Prostate gland (tissue), 2 donors: ENCODE measurements at regions not wholly inside any gene's neighbourhood (a gene's known extent, or its start where the extent isn't known, plus 50 kb on each side); places are given as distances from the start of the nearest gene placed in this dataset.

Experiments
- DNase-seq: peaks from one replicate; pipeline ENCODE4 v3.0.0-alpha.2; 2019; ENCODE audit warnings: low spot score
- H3K27ac ChIP-seq, 2 donors: fragments of 200-600 bp; sonication (generic); 2 replicates each; pipeline ENCODE4 v1.5.1; 2017 to 2019
- H3K27me3 ChIP-seq: fragments of 200-600 bp; sonication (generic); replicated peaks from 2 replicates; pipeline ENCODE4 v1.5.1; 2019; ENCODE audit not compliant: insufficient read depth
- H3K36me3 ChIP-seq, 2 donors: fragments of 200-600 bp; sonication (generic); 1 replicate in 1 of 2; 2 replicates in 1 of 2; pipeline versions ENCODE4 v1.5.1 to v1.8.1; 2017 to 2019
- H3K4me1 ChIP-seq: fragments of 200-600 bp; sonication (generic); replicated peaks from 2 replicates; pipeline ENCODE4 v1.5.1; 2019
- H3K4me3 ChIP-seq, 2 donors: fragments of 200-600 bp; sonication (generic); 2 replicates each; pipeline ENCODE4 v1.5.1; 2017 to 2019
- H3K9me3 ChIP-seq: fragments of 200-600 bp; sonication (generic); 2 replicates; pipeline ENCODE4 v1.5.1; 2017
- POLR2A ChIP-seq: fragments of 450-650 bp; IDR thresholded peaks from one replicate; pipeline ENCODE4 v1.6.1; 2016; ENCODE audit warnings: antibody characterized with exemption, mild to moderate bottlenecking
- POLR2AphosphoS5 ChIP-seq: sonication (generic); formaldehyde crosslinking; IDR thresholded peaks from one replicate; pipeline ENCODE4 v1.6.1; 2017; ENCODE audit warnings: antibody characterized with exemption
- WGBS: methylation state at CpG from one replicate; pipeline ENCODE4 v1.1.5; 2018; 5-methylcytosine and 5-hydroxymethylcytosine counted together
- intact Hi-C: fragments of 100-400 bp; cut with DNase I; formaldehyde crosslinking; loops from one replicate; pipeline ENCODE4 v1.14.2; 2022
- TF ChIP-seq, protein P1 (sequence below), 4 experiments: fragments of 200-600 bp in 2 of 4; fragments of 450-650 bp in 2 of 4; sonication (generic) in 2 of 4; IDR thresholded peaks; 1 replicate in 3 of 4; 2 replicates in 1 of 4; pipeline ENCODE4 v1.5.1; 2016 to 2019; ENCODE audit warnings: antibody characterized with exemption in 4 of 4, mild to moderate bottlenecking in 2 of 4, moderate library complexity in 2 of 4

DNA sequence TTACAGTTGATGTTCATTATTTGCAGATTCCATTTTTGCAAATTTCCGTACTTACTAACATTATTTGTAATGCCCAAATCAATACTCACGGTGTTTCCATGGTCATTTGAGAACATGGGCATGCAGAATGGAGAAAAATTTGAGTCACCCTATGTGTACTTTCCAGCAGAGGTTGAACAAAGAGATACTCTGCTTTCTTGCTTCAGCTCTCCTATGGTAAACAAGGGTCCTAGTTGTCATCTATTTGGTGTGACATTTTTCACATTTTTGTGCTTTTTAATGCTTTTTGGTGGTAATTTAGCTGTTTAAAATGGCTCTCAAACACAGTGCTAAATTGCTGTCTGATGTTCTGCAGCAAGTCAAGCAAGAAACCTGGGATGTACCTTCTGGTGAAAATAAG, 444.4 kb upstream of the CELF4 start:
- intact Hi-C loops, result no loop called here
- H3K4me3 ChIP-seq, result no peak overlapping the region
- H3K27ac ChIP-seq, result no peak overlapping the region
- H3K36me3 ChIP-seq, result no peaks in the 10 kb centered on the region
- no peaks in the 10 kb centered on the region for H3K9me3 ChIP-seq
- no peaks in the 10 kb centered on the region for H3K27me3 ChIP-seq
- H3K4me1 ChIP-seq, result no peaks in the 10 kb centered on the region
- WGBS, result 86% methylated on average over 2 of the region's 2 CpGs
- DNase-seq, result no peak
- TF ChIP-seq POLR2A, result no peak
- TF ChIP-seq, protein P1, sequence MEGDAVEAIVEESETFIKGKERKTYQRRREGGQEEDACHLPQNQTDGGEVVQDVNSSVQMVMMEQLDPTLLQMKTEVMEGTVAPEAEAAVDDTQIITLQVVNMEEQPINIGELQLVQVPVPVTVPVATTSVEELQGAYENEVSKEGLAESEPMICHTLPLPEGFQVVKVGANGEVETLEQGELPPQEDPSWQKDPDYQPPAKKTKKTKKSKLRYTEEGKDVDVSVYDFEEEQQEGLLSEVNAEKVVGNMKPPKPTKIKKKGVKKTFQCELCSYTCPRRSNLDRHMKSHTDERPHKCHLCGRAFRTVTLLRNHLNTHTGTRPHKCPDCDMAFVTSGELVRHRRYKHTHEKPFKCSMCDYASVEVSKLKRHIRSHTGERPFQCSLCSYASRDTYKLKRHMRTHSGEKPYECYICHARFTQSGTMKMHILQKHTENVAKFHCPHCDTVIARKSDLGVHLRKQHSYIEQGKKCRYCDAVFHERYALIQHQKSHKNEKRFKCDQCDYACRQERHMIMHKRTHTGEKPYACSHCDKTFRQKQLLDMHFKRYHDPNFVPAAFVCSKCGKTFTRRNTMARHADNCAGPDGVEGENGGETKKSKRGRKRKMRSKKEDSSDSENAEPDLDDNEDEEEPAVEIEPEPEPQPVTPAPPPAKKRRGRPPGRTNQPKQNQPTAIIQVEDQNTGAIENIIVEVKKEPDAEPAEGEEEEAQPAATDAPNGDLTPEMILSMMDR (IDR thresholded peaks at IDR 0.05), result no peak
- no peak for TF ChIP-seq POLR2AphosphoS5

DNA sequence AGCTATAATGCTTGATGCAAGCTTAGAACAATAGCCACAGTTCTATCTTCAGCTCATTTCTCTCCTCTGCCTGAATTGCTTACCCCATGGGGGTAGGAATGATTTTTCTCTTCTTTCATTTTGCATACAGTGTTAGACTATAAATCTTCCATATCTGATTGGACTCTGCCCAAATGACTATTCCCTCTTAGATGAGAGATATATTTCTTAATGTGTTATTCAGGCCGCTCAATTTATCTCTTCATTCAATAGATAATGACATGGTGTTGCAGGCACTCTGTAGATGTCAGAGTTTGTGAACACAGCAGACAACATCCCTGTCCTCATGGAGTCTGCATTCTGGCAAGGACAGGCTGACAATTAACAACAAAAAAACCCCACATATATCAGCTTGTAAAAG, 443.7 kb upstream of the CELF4 start:
- TF ChIP-seq, protein P1 (IDR thresholded peaks at IDR 0.05), result no peak
- TF ChIP-seq POLR2A (no peak), POLR2AphosphoS5 (no peak)
- no peak for DNase-seq
- Histone ChIP-seq H3K9me3 (no peaks in the 10 kb centered on the region), H3K36me3 (no peaks in the 10 kb centered on the region), H3K4me3 (no peak overlapping the region), H3K4me1 (no peaks in the 10 kb centered on the region), H3K27ac (no peak overlapping the region), H3K27me3 (no peaks in the 10 kb centered on the region)
- intact Hi-C loops, result no loop called here
- 10% methylated on average over 1 of the region's 1 CpG for WGBS

DNA sequence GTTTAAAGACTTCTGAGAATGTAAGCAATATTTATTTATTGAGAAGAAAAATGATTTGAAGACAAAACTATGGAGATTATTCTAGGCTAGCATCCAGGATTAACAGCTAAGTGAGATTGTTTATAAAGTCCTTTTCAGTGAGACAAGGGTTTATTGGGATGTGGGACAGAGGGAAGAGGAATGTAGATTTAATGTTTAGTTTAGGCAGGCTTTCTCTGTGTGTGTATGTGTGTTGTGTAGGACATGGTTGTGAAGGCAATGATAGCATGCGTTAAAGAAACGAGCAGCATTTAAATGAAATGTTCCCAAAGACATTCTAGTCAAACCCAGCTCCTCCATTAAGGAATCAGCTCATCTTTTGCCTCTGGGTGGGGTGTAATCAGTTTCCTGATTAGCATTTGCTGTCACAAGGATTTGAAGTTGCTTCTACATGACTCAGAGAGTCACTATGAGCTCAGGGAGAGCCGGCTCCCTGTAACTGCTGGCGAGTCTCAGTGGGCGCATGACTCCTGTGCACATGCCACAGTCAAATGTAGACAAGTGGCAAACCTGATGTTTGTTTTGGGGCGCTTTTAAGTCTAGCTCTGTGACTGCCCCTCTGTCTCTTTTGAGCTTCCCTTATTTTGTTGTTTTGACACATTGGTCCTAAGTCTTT, 442.2 kb upstream of the CELF4 start:
- Histone ChIP-seq H3K4me1 (no peaks in the 10 kb centered on the region), H3K27ac (no peak overlapping the region), H3K4me3 (no peak overlapping the region), H3K9me3 (no peaks in the 10 kb centered on the region), H3K36me3 (no peaks in the 10 kb centered on the region), H3K27me3 (no peaks in the 10 kb centered on the region)
- DNase-seq, result no peak
- intact Hi-C loops, result no loop called here
- TF ChIP-seq POLR2A (no peak), POLR2AphosphoS5 (no peak)
- TF ChIP-seq, protein P1 (IDR thresholded peaks at IDR 0.05), result no peak
- 57% methylated on average over 6 of the region's 6 CpGs for WGBS

DNA sequence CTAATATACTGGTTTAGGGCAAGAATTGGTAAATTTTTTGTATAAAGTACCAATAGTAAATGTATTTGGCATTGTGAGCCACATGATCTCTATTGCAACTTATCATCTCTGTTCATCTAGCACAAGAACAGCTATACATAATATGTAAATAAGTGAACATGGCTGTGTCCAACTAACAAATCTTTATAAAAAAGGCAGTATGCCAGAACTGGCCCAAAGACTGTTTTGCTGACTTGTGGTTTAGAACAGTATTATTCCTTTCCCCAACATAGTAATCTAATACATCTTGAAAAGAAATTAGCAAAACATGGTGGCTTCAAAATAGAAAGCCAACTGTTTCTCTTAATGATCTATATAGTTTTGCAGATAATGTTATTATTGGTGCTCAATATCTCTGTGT, 441.4 kb upstream of the CELF4 start:
- no peak for DNase-seq
- Histone ChIP-seq H3K9me3 (no peaks in the 10 kb centered on the region), H3K4me1 (no peaks in the 10 kb centered on the region), H3K27me3 (no peaks in the 10 kb centered on the region), H3K27ac (no peak overlapping the region), H3K4me3 (no peak overlapping the region), H3K36me3 (no peaks in the 10 kb centered on the region)
- intact Hi-C loops, result no loop called here
- TF ChIP-seq, protein P1 (IDR thresholded peaks at IDR 0.05), result no peak
- TF ChIP-seq POLR2A (no peak), POLR2AphosphoS5 (no peak)

DNA sequence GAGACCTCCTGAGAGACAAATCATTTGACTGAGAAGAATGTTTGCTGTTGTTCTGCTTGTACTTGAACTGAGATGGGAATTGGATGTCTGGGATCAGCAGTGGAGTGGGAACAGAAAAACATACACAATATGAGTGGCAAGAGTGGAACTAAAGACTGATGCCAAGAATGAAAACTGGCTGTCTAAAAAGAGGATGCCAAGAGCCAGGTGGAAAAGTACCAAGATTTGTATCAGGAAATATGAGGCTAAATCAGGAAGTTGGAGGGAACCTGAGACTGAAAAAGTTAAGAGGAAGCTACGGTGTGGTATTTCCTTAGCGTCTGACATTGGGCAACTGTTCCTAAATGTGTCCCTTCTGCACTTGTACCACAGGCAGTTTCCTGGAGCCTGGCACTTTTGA, 440.9 kb upstream of the CELF4 start:
- no peak for TF ChIP-seq POLR2A
- TF ChIP-seq, protein P1 (IDR thresholded peaks at IDR 0.05), result no peak
- TF ChIP-seq POLR2AphosphoS5, result no peak
- no peak overlapping the region for H3K27ac ChIP-seq

More for the DNA sequence above, 440.9 kb upstream of the CELF4 start:
- WGBS, result 8% methylated on average over 2 of the region's 2 CpGs
- no peak for DNase-seq
- H3K4me1 ChIP-seq, result no peaks in the 10 kb centered on the region
- no peaks in the 10 kb centered on the region for H3K36me3 ChIP-seq
- no peaks in the 10 kb centered on the region for H3K27me3 ChIP-seq
- no peaks in the 10 kb centered on the region for H3K9me3 ChIP-seq
- intact Hi-C loops, result no loop called here
- no peak overlapping the region for H3K4me3 ChIP-seq
